ENCODE measurements at regions not wholly inside any gene's neighbourhood (a gene's known extent, or its start where the extent isn't known, plus 50 kb on each side); places are given as distances from the start of the nearest gene placed in this dataset.
A peak's percentile ranks its signal among the peaks of the same experiment; 100 is the strongest.
"Not testable (repeated sequence)": the region's sequence is repeated elsewhere in the genome, so short reads cannot be mapped to it uniquely, and the experiment has no call there.

GRCh38 chr5:164230341-164230740, 724.9 kb downstream of the MAT2B start:
- DNase-seq (ENCODE audit: low read depth in 4 of 4, low spot score in 3 of 4), result no peak

GRCh38 chr5:164233791-164234190, 728.4 kb downstream of the MAT2B start:
- DNase-seq (ENCODE audit: low read depth in 4 of 4, low spot score in 3 of 4), result no peak

- no peak for DNase-seq (ENCODE audit: low read depth in 4 of 4, low spot score in 3 of 4)
Measured at GRCh38 chr5:164234321-164234720, 728.9 kb downstream of the MAT2B start.

- DNase-seq (ENCODE audit: low read depth in 4 of 4, low spot score in 3 of 4), result no peak
Measured at GRCh38 chr5:164235300-164235891, 730.0 kb downstream of the MAT2B start.

GRCh38 chr5:164237486-164237885, 732.1 kb downstream of the MAT2B start:
- no peak for DNase-seq (ENCODE audit: low read depth in 4 of 4, low spot score in 3 of 4)

GRCh38 chr5:164251781-164252180, 746.4 kb downstream of the MAT2B start:
- not testable (repeated sequence) for DNase-seq (ENCODE audit: low read depth in 4 of 4, low spot score in 3 of 4)

DNA sequence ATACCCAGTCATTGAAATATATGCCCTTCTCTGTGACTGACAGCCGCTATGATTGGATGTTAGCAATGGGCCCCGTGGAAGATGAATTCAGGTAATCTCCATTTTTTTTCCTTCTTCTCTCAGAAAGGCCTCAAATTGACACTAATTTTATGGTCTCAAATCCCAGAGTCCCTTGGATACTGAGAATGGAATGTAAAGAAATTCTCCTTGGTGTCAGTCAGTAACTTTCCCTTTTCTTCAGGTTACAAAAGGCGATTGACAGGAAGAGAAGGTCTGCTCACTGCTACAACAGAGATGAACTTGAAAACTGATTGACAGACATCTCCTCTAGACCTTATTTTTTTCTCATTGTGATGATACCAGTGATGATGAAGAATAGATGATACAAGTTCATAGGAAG, 748.3 kb downstream of the MAT2B start:
- DNase-seq (ENCODE audit: low read depth in 4 of 4, low spot score in 3 of 4), result no peak

DNA sequence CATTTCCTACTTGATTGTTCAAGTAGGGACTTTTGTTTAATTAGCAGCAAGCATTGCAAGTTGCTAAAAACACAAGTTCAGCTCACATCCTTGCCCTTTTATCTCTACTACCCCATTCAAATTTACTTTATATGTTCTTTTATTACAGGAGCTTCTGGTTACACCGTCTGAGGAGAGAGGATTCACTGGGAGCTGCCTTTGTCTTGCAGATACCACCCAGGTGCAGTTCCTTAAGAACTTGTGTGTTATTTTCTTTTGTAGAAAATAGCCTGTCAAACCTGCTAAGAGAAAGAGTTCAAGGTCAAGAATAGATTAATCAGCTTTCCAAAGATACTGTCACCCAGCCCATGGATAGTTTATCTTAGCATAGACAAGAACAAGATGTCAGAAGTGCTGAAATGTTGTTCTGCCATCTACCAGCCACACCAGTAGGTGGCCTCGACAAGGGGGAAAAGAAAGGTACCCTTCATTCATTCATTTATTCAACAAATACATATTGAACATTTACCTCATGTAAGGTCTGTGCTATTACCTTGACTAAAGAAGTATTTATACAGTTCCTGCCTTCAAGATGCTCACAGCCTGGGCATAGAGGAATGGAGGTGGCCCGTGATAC, 750.3 kb downstream of the MAT2B start:
- DNase-seq (ENCODE audit: low read depth in 4 of 4, low spot score in 3 of 4), result no peak

GRCh38 chr5:164256351-164256750, 750.9 kb downstream of the MAT2B start:
- DNase-seq (ENCODE audit: low read depth in 4 of 4, low spot score in 3 of 4), result no peak

GRCh38 chr5:164256954-164257353, 751.5 kb downstream of the MAT2B start:
- DNase-seq (ENCODE audit: low read depth in 4 of 4, low spot score in 3 of 4), result no peak

- peak in 2 of 4 donors; percentile 4 to 7 for DNase-seq (ENCODE audit: low read depth in 4 of 4, low spot score in 3 of 4)
Measured at GRCh38 chr5:164265566-164265965, 760.1 kb downstream of the MAT2B start.

GRCh38 chr5:164266571-164266970, 761.2 kb downstream of the MAT2B start:
- DNase-seq (ENCODE audit: low read depth in 4 of 4, low spot score in 3 of 4), result no peak

GRCh38 chr5:164277720-164278119, 772.3 kb downstream of the MAT2B start:
- DNase-seq (ENCODE audit: low read depth in 4 of 4, low spot score in 3 of 4), result no peak

- no peak for DNase-seq (ENCODE audit: low read depth in 4 of 4, low spot score in 3 of 4)
Measured at GRCh38 chr5:164289526-164289925, 784.1 kb downstream of the MAT2B start.

DNA sequence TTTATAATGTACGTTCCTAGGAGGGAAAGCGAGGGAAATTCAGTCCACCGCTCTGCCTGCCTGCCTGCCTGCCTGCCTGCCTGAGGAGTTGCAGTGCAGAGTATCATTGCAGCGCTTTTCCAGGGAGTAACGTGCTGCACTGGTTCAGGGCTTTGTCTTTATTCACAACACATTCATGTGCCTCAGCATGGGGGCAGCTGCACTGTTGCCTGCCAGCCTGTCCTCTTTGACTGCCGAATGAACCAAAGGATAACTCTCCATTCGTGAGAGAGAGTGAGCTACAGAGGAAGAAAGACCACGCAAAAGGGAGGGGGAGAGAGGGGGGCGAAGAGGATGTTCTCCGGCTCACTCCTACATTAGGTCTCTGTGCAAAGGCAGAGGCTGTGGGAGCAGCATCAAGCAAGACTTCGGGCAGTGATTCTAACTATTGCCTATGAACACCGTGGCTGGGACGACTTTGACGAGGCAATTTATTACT, 791.2 kb downstream of the MAT2B start:
- peak in 3 of 4 donors; percentile 12 to 43 (median 20) for DNase-seq (ENCODE audit: low read depth in 4 of 4, low spot score in 3 of 4)

DNA sequence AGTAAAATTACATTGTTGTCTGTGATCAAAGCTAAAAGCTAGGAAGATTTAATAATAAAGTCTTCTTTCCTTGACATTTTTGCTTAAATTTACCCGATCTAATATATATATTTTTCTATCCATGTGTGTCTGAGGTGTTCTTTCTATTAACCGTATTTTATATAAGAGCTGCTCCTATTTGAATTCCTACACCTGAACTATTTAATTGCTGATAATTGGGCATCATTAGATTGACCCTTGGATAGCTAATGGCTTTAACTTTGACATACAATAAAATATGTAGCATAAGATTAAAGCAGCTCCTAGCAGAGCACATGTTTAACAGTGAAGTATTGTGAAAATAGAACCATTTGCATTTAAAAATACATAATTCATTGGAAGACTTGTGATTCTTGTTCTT, 792.7 kb downstream of the MAT2B start:
- no peak for DNase-seq (ENCODE audit: low read depth in 4 of 4, low spot score in 3 of 4)

GRCh38 chr5:164300295-164300694, 794.9 kb downstream of the MAT2B start:
- DNase-seq (ENCODE audit: low read depth in 4 of 4, low spot score in 3 of 4), result no peak

DNA sequence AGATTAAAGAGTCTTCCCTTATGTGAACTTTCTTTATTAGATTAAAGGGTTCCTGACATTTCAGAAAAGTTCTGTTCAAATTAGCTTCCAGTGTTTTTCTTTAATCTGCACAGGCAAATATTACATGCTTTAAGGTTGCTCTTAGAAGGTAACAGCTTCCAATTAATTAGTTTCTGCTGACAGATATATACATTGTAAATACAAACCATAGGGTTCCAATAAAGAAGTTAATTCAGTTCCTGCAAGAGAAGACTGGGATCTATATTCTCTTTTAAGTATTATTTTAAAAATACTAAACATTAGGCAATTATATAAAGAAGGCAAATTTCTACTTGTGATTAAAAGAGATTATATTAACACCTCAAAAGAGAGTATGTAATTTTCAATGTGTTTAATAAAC, 795.7 kb downstream of the MAT2B start:
- DNase-seq (ENCODE audit: low read depth in 4 of 4, low spot score in 3 of 4), result no peak

DNA sequence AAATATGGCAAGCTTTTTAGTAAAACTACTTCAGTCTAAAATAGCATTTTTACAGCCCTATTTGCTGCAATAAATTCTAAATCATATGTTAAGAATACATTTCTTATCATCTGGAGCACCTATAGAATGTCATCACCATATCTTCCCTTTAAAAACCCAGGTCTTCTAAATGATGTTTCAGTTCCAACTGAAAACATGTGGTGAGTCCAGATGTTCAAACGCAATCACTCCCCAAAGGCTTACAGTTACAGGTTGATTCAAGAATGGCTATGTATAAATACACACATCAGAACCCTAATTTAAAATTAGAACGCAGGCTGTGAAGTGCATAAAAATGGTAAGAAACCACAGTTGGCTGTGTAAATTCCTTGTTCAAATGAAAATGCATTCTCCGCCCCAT, 796.3 kb downstream of the MAT2B start:
- DNase-seq (ENCODE audit: low read depth in 4 of 4, low spot score in 3 of 4), result no peak

DNA sequence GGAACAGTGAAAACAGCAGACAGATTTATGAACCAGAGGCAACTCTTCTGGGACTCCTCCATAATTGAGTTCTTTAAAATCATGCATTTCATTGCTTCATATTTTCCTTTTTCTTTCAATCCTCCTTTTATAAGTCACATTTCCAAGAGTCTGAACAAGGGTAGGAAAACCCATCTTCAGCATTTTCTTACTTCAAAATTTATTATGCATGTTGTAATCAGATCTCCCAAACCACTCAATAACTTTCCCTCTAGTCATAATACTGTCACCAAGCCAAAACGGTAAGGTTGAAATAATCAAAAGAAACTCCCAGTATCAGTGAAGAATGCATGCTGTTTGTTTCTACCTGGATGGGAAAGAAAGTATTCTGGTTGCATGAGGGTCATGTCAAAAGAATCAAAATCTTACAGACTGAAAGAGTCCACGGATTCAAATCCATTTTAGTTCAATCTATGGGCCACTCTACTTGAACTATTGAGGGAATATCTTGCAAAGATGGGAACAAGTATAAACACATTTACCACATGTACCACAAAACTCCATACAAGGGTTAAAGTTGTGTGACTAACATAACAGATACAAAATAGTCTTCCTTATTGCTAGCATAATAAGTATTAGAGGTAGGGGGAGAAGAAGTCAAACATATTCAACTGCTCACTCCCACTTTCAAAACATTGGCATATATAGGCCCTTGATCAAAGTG, 797.3 kb downstream of the MAT2B start:
- no peak for DNase-seq (ENCODE audit: low read depth in 4 of 4, low spot score in 3 of 4)

DNA sequence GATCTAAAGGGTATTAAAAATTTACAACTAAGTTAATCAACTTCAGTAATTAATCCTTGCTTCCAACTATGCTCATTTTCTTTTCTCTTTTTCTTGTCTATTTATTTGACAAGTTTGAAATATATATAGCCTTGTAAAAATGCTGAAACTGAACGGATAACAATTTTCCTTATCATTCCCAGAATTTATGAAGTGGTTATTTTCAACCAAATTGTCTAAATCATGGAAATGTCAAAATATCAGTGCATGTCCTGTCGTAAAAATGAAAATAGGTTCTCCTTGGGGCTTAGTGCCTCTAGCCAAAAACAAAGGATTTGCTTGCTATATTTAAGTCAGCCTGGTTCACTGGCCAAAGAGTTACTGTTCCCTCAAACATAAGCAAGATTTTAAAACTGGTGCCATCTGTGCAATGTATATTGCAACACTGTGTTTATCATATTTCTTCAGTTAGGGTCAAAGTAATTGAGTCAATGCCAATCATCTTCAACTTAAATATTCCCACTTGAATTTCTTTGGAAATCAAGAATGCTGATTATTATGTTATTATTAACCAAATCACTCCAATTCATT, 798.3 kb downstream of the MAT2B start:
- no peak for DNase-seq (ENCODE audit: low read depth in 4 of 4, low spot score in 3 of 4)

DNA sequence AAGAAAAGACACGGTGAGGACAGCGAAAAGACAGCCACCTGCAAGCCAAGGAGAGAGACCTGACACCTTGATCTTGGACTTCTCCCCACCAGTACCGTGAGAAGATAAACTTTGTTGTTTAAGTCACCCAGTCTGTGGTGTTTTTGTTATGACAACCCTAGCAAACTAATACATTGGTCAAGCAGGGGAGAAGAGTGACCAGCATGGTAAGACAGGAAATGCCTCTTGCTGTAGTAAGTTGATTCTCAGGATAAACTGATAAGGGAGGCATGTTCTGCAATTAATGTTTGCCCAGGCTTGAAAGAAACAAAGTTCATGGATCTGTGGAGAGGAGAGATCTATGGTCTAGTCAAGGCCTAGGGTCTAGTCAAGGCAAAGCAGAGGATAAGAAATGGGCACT, 801.2 kb downstream of the MAT2B start:
- no peak for DNase-seq (ENCODE audit: low read depth in 4 of 4, low spot score in 3 of 4)
